AG10803 (cell line): ENCODE measurements at regions not wholly inside any gene's neighbourhood (a gene's known extent, or its start where the extent isn't known, plus 50 kb on each side); places are given as distances from the start of the nearest gene placed in this dataset.
A peak's percentile ranks its signal among the peaks of the same experiment; 100 is the strongest.

Source experiments
- DNase-seq: peaks from one replicate; pipeline ENCODE4 v3.0.0; 2010; ENCODE audit warnings: low read depth
- H3K4me3 ChIP-seq: 2 replicates; pipeline ENCODE4 v1.5.1; 2011; ENCODE audit warnings: mild to moderate bottlenecking, low read length, control low read depth
- CTCF ChIP-seq: conservative IDR thresholded peaks from 2 replicates; pipeline ENCODE4 v1.5.1; 2011; ENCODE audit warnings: mild to moderate bottlenecking, low read length, control low read depth, inconsistent platforms

DNA sequence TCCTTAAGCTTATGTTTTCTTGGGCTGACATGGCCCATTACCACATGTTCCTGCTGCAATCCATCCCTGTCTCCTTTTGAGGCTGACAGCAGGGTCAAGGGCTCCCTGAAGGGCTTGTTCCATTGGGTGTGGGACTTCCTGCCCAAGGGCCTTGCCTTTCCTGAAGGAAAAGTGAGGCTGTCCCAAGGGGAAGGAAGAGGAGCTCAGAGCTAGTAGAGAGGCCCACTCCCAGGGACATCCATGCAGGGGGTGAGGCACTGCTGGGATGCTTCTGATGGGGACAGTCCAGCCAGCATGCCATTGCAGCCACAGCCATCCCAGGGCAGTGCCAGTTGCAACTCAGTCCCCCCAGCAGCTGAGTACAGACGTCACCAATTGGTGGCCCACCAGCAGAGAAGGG is 138.4 kb upstream of the FOXA2 start:
- DNase-seq = no peak
- H3K4me3 ChIP-seq = no peak overlapping the region
- no peak for TF ChIP-seq CTCF

GRCh38 chr20:22723659-22724058 is 139.3 kb upstream of the FOXA2 start:
- peak; percentile 47 for DNase-seq
- no peak overlapping the region for H3K4me3 ChIP-seq
- no peak; the same call in 1 of the 2 replicates for TF ChIP-seq CTCF

GRCh38 chr20:22728146-22728745 is 143.9 kb upstream of the FOXA2 start:
- DNase-seq = no peak
- TF ChIP-seq CTCF = no peak
- H3K4me3 ChIP-seq = no peak overlapping the region

- TF ChIP-seq CTCF = no peak
- no peak for DNase-seq
Observed at GRCh38 chr20:22729180-22729579, 144.8 kb upstream of the FOXA2 start.

GRCh38 chr20:22729616-22730236 is 145.4 kb upstream of the FOXA2 start:
- no peak for DNase-seq
- TF ChIP-seq CTCF = no peak

More at GRCh38 chr20:22729180-22729579, 144.8 kb upstream of the FOXA2 start:
- no peak overlapping the region for H3K4me3 ChIP-seq

DNA sequence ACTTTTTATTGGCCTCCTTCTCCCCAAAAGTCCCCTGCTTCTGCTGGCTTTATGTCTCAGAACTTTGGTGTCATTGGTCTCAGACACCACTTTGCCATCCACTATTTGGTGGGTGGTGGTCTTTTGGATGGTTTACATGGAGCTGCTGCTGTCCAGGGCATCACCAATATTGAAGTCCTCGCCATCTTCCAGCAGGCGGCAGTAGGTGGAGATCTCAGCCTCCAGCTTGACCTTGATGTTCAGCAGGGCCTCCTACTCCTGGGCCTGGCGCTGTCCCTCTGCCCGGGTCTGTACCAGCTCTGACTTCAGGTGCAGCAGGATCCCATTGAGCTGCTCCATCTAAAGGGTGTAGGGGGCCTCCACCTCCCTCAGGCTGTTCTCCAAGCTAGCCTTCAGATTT is 148.4 kb upstream of the FOXA2 start:
- no peak overlapping the region for H3K4me3 ChIP-seq
- TF ChIP-seq CTCF = no peak
- no peak for DNase-seq

More at GRCh38 chr20:22729616-22730236, 145.4 kb upstream of the FOXA2 start:
- no peak overlapping the region for H3K4me3 ChIP-seq
